ENCODE measurements at regions not wholly inside any gene's neighbourhood (a gene's known extent, or its start where the extent isn't known, plus 50 kb on each side); places are given as distances from the start of the nearest gene placed in this dataset.

DNA sequence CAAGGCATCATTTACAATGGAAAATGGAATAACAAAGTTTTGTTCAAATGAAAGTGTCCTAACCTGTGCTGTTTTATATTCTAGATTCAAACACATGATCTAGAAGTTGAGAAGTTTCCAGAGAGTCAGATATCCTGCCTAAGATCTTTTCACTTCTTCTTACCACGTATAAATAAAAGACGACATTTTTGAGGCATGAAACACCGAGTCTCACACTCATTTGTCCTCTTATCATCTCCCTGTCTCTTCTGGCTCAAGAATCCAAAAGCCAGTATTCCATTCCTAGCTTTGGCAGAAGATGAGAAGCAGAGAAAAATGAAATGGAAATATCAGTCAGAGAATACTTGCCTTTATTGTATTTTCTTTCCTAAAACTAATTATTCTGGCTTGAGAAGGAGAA is 738.6 kb upstream of the NR2F2 start:
- Histone ChIP-seq H3K79me1 (ENCODE audit: low read depth, low read length) (no peaks in the 10 kb centered on the region), H3K4me1 (replicated peaks in 1 of 4; ENCODE audit: control insufficient read depth in 3 of 4, insufficient read depth in 4 of 4, low read length in 3 of 4) (no peaks in the 10 kb centered on the region), H3K18ac (ENCODE audit: extremely low read depth, low read length) (no peak overlapping the region), H4K5ac (ENCODE audit: insufficient read length, low read depth, low read length) (no peak overlapping the region), H2BK5ac (ENCODE audit: low read depth, low read length) (no peak overlapping the region), H3K9me3 (ENCODE audit: insufficient read depth in 2 of 2, low read depth in 1 of 2, low read length in 1 of 2) (no peaks in the 10 kb centered on the region), H4K20me1 (replicated peaks in 1 of 2; ENCODE audit: control insufficient read depth in 1 of 2, insufficient read depth in 2 of 2, low read length in 2 of 2) (no peaks in the 10 kb centered on the region), H3K14ac (ENCODE audit: insufficient read length) (no peak overlapping the region), H3K23me2 (ENCODE audit: low read depth, low read length) (no peaks in the 10 kb centered on the region), H3K4me3 (ENCODE audit: extremely low read depth in 1 of 4, insufficient read depth in 2 of 4, low read depth in 3 of 4, low read length in 4 of 4) (no peak overlapping the region), H3K23ac (ENCODE audit: insufficient read length) (no peak overlapping the region), H2AK5ac (ENCODE audit: low read depth, low read length) (no peak overlapping the region), H2BK15ac (ENCODE audit: low read length) (no peak overlapping the region), H3K4ac (replicated peaks; ENCODE audit: insufficient read length, low read depth, low read length) (no peak overlapping the region), H3K36me3 (ENCODE audit: control insufficient read depth in 2 of 4, insufficient read depth in 4 of 4, low read length in 3 of 4) (no peaks in the 10 kb centered on the region), H2BK20ac (ENCODE audit: low read length) (no peak overlapping the region), H3K27me3 (replicated peaks in 1 of 4; ENCODE audit: control insufficient read depth in 3 of 4, extremely low read depth in 1 of 4, insufficient read depth in 3 of 4, low read length in 3 of 4) (no peaks in the 10 kb centered on the region), H3K79me2 (ENCODE audit: control insufficient read depth in 1 of 2, insufficient read depth in 2 of 2, low read length in 2 of 2) (no peaks in the 10 kb centered on the region), H4K8ac (ENCODE audit: extremely low read depth, insufficient read depth, low read length) (no peak overlapping the region), H3K56ac (replicated peaks; ENCODE audit: insufficient read length, low read depth, low read length) (no peak overlapping the region), H4K91ac (replicated peaks; ENCODE audit: insufficient read length, low read length) (no peak overlapping the region), H2AFZ (ENCODE audit: low read length) (no peak overlapping the region), H3K9ac (replicated peaks in 1 of 4; ENCODE audit: extremely low read depth in 1 of 4, low read depth in 3 of 4, low read length in 3 of 4) (no peak overlapping the region), H3K4me2 (ENCODE audit: insufficient read depth in 1 of 2, low read depth in 2 of 2, low read length in 2 of 2) (no peak overlapping the region), H2BK12ac (ENCODE audit: low read depth, low read length) (no peak overlapping the region), H2BK120ac (replicated peaks; ENCODE audit: low read depth, low read length) (no peak overlapping the region), H3K27ac (ENCODE audit: low read depth, low read length) (no peak overlapping the region)
- DNase-seq (ENCODE audit: low read depth in 1 of 2, low spot score in 2 of 2), result no peak
- 81% methylated on average over 3 of the region's 3 CpGs; no CpG with 5 or more reads in 1 of the 2 experiments for WGBS, 2 experiments (ENCODE audit: extremely low coverage in 1 of 2, insufficient coverage in 1 of 2, insufficient read length in 1 of 2, insufficient replicate concordance in 2 of 2, low coverage in 1 of 2, low lambda C conversion rate in 2 of 2, missing lambda C conversion rate in 1 of 2)
- CTCF ChIA-PET (ENCODE audit: partially characterized antibody), result interaction anchor here (0.6 kb wide), 1 partner anchor 677 kb away, joined by 3 read pairs; no protein-coding TSS in a partner anchor
- TF ChIP-seq SIN3A (conservative IDR thresholded peaks at IDR 0.05 in 1 of 2, IDR thresholded peaks at IDR 0.05 in 1 of 2; ENCODE audit: low read depth in 1 of 2, low read length in 2 of 2) (no peak), BACH1 (IDR thresholded peaks at IDR 0.05; ENCODE audit: low read length) (no peak), PHF8 (conservative IDR thresholded peaks at IDR 0.05; ENCODE audit: low read depth, low read length) (no peak)
- TF ChIP-seq, protein P1, sequence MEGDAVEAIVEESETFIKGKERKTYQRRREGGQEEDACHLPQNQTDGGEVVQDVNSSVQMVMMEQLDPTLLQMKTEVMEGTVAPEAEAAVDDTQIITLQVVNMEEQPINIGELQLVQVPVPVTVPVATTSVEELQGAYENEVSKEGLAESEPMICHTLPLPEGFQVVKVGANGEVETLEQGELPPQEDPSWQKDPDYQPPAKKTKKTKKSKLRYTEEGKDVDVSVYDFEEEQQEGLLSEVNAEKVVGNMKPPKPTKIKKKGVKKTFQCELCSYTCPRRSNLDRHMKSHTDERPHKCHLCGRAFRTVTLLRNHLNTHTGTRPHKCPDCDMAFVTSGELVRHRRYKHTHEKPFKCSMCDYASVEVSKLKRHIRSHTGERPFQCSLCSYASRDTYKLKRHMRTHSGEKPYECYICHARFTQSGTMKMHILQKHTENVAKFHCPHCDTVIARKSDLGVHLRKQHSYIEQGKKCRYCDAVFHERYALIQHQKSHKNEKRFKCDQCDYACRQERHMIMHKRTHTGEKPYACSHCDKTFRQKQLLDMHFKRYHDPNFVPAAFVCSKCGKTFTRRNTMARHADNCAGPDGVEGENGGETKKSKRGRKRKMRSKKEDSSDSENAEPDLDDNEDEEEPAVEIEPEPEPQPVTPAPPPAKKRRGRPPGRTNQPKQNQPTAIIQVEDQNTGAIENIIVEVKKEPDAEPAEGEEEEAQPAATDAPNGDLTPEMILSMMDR (IDR thresholded peaks at IDR 0.05; ENCODE audit: control extremely low read depth in 1 of 3, insufficient read depth in 1 of 3, low read depth in 1 of 3, low read length in 3 of 3), result no peak
- POLR2A ChIA-PET (ENCODE audit: partially characterized antibody), result no interaction called here
- no peak for FAIRE-seq

Measured in H1 (cell line).